NCI-H1092 (cell line): ENCODE measurements at regions not wholly inside any gene's neighbourhood (a gene's known extent, or its start where the extent isn't known, plus 50 kb on each side); places are given as distances from the start of the nearest gene placed in this dataset.
"Not testable (repeated sequence)": the region's sequence is repeated elsewhere in the genome, so short reads cannot be mapped to it uniquely, and the experiment has no call there.

Source experiments
- DNase-seq: peaks from one replicate; lab custom pipeline; 2025; lab: John Stamatoyannopoulos, UW

- DNase-seq, result no peak
Measured at GRCh38 chr7:24052572-24053260, 231.3 kb upstream of the NPY start.

DNA sequence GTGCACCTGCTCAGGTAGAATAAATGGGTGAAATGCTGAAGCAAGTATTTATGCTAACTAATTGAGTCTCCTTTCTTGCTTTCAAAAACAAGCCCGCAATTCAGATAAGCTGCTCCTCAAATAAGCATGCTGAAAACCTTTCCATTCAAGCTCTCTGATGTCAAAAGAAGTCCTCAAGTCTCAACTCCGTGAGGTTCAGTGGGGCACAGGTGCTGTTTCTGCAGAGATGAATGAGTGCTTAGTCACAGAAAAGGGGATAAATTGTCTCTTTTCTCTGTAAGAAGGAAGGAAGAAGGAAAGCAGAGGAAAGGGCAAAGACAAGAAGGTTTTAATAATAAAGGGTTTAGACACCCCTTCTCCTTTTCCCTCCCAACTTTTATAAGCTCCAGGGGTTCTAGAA lies 229.8 kb upstream of the NPY start:
- DNase-seq, result no peak

GRCh38 chr7:24057243-24057642 lies 226.7 kb upstream of the NPY start:
- no peak for DNase-seq

- DNase-seq, result no peak
Measured at GRCh38 chr7:24058953-24059352, 225.0 kb upstream of the NPY start.

DNA sequence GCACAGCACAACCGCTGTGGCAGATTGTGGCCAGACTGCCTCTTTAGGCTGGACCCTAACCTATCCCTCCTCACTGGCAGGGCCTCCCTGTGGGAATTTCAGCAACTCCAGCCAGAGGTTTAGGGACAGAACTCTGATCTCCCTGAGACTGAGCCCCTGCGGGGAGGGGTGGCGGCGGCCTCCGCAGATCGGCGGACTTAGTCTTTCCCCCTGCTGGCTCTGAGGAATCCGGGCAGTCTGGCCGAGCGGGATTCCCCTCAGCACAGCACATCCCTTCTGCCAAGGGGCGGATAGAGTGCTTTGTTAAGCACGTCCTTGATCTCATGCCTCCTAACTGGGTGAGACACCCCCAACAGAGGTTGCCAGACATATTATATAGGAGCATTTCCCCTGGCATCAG lies 224.2 kb upstream of the NPY start:
- DNase-seq, result no peak

DNA sequence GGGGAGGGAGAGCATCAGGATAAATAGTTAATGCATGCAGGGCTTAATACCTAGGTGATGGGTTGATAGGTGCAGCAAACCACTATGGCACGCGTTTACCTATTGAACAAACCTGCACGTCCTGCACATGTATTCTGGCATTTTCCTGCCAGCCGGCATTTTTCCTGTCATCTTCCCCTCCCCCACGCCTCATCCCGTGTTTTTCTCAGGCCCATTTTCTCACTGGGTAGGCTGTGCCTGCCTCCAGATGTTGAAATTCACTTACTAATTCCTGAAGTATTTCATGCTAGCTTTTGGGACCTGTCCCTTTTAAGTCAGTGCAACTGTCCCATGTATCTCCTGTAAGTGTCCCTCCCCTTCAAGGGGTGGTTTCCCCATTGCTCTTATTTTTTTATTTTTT lies 220.3 kb upstream of the NPY start:
- DNase-seq, result no peak

- no peak for DNase-seq
Measured at GRCh38 chr7:24069751-24070150, 214.2 kb upstream of the NPY start.

- no peak for DNase-seq
Measured at GRCh38 chr7:24073651-24074420, 210.2 kb upstream of the NPY start.

DNA sequence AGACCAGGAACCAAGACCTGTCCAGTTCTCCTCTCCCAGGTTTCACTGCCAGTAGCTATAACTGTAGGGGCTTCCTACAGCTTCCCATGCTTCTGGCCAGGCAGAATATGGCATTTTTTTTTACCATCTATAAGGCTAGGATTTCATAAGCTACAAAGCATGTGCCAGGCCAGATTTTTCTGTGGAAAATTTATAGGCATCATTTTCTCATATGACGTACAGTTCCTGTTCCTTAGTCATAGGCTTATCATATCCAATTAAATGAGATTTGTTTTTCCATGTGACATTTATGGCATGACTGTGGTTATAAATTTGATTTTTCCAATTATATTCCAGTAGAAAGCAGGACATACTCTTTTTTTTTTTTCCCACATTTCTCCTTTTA lies 208.6 kb upstream of the NPY start:
- no peak for DNase-seq

GRCh38 chr7:24082826-24083225 lies 201.2 kb upstream of the NPY start:
- no peak for DNase-seq

DNA sequence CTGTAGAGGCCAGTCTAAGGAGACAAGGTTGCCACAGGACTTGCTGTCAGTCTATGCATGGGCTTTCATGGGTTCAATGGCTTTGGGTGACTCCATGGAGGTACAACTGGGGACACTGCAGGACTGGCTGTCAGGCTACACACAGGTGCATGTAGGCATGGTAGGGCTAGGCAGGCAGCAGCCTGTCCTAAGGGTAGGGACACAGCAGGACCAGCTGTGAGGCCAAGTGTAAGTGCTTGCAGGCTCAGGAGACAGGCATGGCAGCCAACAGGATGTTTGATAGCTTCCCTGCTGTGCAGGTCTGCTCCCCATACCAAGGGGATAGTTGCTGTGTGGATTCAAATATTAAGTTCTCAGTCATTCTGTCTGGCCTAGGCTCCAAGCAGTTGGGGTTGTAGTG lies 181.0 kb upstream of the NPY start:
- DNase-seq, result no peak

DNA sequence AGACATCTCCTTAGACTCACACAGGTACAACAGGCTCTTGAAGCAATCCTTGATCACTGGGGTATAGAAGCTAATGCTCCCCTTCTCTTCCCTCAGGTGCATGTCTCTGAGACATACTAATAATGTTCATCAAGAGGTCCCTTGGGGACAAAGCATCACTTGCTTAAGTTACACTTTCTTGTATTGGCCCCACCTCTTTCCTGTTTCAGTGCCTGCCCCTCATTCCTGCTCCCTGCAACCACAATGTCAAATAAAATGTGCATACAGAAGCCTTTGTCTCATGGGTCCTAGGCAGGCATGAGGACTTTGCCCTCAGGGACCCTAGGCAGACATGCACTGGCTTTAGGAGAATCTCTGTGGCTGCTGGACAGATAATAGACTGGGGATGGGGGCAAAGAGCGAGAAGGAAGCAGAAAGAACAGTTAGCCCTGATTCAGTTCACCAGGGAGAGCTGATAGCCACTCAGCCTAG lies 175.0 kb upstream of the NPY start:
- DNase-seq, result no peak

DNA sequence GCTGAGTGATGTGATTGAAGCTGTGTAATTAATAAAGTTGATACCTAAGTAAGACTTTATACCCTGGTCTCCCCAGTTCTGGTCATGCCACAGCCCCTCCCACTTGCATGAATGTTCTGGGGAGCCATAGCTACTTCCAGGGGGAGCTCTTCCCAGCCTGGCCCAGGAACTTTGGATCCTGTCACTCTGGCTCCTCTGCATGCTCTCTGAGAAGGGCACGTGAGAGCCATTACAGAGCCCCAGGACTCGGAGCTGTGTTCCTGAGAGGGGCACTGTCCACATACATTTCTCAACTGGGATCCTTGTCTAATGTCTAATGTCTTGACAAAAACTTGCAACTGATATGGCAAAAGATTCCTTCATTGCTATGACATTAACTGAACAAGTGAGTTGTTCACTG lies 173.9 kb upstream of the NPY start:
- no peak for DNase-seq

DNA sequence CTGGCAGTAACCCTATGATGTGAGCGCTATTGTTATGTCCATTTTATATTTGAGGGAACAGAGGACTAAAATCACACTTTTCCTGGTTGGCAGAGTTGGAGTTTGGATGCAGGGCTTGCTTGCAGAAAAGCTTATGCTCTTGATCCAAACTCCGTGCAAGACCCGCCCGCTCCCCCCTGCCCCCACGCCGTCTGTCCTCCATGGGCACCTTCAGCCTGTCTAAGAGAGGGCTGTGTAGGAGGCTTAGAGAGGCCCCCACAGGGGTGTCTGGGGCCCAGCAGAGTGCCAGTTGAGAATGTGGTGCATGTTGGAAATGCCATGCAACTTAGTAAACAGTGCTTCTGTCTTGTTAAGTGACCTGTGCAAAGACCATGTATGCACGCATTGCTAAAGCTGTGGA lies 170.5 kb upstream of the NPY start:
- no peak for DNase-seq

DNA sequence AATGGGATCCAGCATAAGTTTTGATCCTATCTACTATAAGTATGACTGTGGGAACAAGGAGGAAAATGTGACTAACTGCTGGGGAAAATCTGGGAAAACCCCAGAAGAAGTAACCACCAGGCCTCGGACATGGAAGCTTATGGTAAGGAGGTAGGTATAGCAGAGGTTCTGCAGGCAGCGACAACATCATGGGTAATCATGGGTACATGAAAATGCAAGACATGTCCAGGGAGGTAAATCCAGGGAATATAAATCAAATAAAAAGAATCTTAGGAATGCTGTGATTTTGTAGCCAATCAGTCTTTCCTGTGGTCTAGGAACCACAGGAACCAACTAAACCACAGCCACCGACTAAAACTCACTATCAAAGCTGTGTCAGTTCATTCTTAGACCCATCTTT lies 168.3 kb upstream of the NPY start:
- no peak for DNase-seq

DNA sequence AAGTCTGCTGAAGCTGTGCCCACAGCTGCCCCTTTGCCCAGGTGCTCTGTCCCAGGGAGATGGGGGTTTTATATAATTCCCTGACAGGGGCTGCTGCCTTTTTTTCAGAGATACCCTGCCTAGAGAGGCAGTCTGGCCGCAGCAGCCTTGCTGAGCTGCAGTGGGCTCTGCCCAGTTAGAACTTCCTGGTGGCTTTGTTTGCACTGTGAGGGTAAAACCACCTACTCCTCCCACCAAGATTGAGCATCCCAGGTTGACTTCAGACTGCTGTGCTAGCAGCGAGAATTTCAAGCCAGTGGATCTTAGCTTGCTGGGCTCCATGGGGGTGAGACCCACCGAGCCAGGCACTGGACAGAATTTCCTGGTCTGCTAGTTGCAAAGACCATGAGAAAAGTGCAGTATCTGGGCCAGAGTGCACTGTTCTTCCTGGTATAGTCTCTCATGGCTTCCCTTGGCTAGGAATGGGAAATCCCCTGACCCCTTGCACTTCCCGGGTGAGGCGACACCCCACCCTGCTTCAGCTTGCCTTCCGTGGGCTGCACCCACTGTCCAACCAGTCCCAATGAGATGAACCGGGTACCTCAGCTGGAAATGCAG lies 166.0 kb upstream of the NPY start:
- not testable (repeated sequence) for DNase-seq

DNA sequence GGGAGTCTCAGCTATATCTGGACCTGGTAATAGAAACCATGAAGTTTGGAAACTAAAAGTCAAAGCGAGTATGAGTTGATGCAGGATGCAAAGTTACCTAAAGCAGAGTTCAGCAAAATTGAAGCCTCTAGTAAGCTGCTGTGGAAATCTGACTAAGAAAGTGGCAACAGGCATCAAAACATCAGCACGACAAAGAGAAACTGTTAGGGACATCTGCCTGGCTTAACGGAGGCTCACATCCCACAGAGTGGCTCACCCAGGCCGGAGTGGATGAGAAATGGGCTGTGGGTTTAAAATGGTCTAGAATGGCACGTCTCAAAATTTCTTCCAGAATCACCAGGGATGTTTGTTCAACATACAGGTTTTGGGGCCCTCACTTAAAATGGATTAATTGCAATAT lies 164.1 kb upstream of the NPY start:
- no peak for DNase-seq

DNA sequence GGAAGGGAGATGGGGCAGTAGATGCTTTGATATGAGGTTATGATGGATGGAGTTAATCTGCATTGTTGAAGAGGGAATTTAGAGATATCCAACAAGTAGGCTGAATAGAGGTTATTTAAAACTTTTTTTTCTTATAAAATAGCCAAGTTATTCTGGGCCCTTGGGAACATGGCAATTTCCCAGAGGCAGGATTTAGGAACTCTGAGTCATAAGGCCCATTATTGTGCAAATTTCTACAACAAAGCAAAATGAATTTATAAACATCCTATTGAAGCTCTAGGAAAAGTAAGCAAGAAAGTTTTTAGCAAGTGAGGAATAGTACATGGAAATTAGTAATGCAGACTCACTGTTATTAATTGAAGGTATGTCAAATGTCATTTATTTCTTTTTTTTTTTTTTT lies 160.9 kb upstream of the NPY start:
- DNase-seq, result no peak

- no peak for DNase-seq
Measured at GRCh38 chr7:24125765-24126164, 158.2 kb upstream of the NPY start.

DNA sequence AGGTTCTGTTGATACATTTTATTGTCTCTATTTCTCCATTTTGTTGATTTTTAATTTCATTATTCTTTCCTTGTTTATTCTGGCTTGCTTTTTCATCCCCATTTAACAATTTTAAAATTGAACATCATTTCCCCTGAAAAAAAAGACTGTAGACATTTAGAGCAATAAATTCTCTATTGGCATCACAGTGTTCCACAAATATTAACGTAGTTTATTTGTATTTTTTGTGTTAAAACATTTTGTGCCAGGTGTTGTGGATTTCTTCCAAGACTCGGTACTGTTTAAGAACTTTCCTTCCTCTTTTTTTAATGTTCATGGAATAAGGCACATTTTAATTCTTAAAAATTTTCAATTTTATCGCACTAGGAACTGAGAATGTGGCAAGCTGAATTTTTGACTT lies 156.1 kb upstream of the NPY start:
- DNase-seq, result no peak

DNA sequence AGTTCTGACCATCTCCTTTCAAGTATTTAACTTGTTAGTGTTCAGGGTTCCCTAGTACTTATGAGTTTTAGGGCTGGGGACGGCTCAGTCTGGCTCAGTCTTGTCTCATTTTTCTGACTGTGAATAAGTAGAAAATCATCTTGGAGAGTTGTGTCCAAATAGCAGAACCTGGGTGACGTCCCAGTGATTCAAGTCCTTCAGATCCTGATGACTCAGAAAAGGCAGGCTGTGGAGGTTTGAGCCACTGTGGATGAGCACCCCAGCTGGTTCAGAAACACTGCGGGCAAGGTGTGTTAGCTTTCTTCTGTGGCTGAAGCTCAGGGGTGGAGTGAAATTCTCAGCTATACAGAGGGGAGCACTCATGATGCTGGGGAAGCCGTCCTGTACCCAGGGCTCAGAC lies 154.4 kb upstream of the NPY start:
- DNase-seq, result no peak

DNA sequence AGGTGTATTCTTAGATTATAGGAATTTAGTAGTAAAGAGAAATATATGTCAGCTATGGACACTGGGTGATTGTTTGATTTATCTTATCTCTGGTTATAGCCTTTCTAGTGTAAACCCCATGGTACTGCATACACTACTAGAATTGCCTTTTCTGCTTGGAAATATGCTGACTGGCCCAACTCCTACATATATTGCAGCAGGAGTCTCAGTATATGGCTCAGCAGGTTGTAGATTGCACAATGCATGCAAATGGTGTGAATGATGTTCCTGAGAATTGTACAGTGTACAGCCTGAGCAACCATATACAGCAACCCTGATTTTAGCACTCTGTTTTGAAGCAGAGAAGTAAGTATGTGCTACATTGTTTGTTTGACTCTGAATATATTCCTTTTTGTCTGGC lies 153.4 kb upstream of the NPY start:
- DNase-seq, result no peak

DNA sequence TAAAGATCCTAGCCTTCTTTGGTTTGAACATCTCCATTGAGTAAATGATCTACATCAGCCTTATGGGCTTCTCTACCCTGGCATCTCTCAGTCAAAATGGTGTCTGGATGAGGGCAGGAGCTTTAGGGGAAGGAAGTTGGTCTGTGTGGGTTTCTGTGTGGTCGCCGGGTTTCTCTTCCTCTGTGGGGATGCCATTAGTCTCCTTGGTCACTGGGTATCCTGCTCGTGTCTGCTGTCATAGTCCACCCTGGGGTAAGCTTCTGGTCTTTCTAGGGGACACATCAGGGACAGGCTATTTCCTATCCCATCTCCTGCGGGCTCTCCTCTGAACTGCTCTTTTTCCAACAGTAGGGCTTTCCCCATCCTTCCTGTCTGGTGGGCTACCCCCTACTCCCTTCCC lies 150.3 kb upstream of the NPY start:
- DNase-seq, result no peak
